Suprapubic skin (tissue), 4 donors: ENCODE measurements at regions not wholly inside any gene's neighbourhood (a gene's known extent, or its start where the extent isn't known, plus 50 kb on each side); places are given as distances from the start of the nearest gene placed in this dataset.

Experiments
- EP300 ChIP-seq: sonication (generic); formaldehyde crosslinking; IDR thresholded peaks from one replicate; pipeline ENCODE4 v1.6.1; 2017; ENCODE audit warnings: antibody characterized with exemption
- POLR2A ChIP-seq, 2 donors: fragments of 450-650 bp; IDR thresholded peaks; one replicate each; pipeline ENCODE4 v1.6.1; 2017; ENCODE audit warnings: antibody characterized with exemption in 2 of 2, mild to moderate bottlenecking in 2 of 2, moderate library complexity in 2 of 2
- POLR2AphosphoS5 ChIP-seq, 3 donors: sonication (generic); formaldehyde crosslinking; IDR thresholded peaks; one replicate each; pipeline ENCODE4 v1.6.1; 2017; ENCODE audit warnings: antibody characterized with exemption in 3 of 3
- TF ChIP-seq, protein P1 (sequence below), 2 donors: fragments of 200-600 bp in 1 of 2; fragments of 450-650 bp in 1 of 2; sonication (generic) in 1 of 2; IDR thresholded peaks; one replicate each; pipeline ENCODE4 v1.5.1; 2016 to 2019; ENCODE audit warnings: antibody characterized with exemption in 2 of 2, mild to moderate bottlenecking in 1 of 2, moderate library complexity in 1 of 2

- TF ChIP-seq EP300 (no peak), POLR2AphosphoS5 (IDR thresholded peaks at IDR 0.05) (no peak), POLR2A (IDR thresholded peaks at IDR 0.05) (no peak)
- TF ChIP-seq, protein P1, sequence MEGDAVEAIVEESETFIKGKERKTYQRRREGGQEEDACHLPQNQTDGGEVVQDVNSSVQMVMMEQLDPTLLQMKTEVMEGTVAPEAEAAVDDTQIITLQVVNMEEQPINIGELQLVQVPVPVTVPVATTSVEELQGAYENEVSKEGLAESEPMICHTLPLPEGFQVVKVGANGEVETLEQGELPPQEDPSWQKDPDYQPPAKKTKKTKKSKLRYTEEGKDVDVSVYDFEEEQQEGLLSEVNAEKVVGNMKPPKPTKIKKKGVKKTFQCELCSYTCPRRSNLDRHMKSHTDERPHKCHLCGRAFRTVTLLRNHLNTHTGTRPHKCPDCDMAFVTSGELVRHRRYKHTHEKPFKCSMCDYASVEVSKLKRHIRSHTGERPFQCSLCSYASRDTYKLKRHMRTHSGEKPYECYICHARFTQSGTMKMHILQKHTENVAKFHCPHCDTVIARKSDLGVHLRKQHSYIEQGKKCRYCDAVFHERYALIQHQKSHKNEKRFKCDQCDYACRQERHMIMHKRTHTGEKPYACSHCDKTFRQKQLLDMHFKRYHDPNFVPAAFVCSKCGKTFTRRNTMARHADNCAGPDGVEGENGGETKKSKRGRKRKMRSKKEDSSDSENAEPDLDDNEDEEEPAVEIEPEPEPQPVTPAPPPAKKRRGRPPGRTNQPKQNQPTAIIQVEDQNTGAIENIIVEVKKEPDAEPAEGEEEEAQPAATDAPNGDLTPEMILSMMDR (IDR thresholded peaks at IDR 0.05), result no peak
Observed at GRCh38 chr1:58895559-58896145, 111.8 kb upstream of the JUN start.
